ENCODE measurements at regions not wholly inside any gene's neighbourhood (a gene's known extent, or its start where the extent isn't known, plus 50 kb on each side); places are given as distances from the start of the nearest gene placed in this dataset.

GRCh38 chr2:172350839-172351479 lies 76.4 kb upstream of the ITGA6 start:
- intact Hi-C loops (cut with DNase I; ENCODE audit: low total_unique reads) = no loop called here
- Histone ChIP-seq H3K9me3 (no peaks in the 10 kb centered on the region), H3K4me3 (no peak overlapping the region), H3K27ac (peak overlapping the region; percentile 64 to 75), H3K4me1 (peaks cover 0 to 19% (median 14%) of the 10 kb centered on the region in 4 donors), H3K27me3 (no peaks in the 10 kb centered on the region), H3K36me3 (no peaks in the 10 kb centered on the region)
- DNase-seq = peak; percentile 65 to 92
- peak in 1 of 2 experiments; percentile 22 for TF ChIP-seq CTCF (IDR thresholded peaks at IDR 0.05)

GRCh38 chr2:172351586-172351985 lies 75.8 kb upstream of the ITGA6 start:
- no peak for DNase-seq
- TF ChIP-seq CTCF (IDR thresholded peaks at IDR 0.05) = no peak
- Histone ChIP-seq H3K27me3 (no peaks in the 10 kb centered on the region), H3K27ac (peak overlapping the region; percentile 64 to 75), H3K4me3 (no peak overlapping the region), H3K4me1 (peaks cover 0 to 19% (median 14%) of the 10 kb centered on the region in 4 donors), H3K36me3 (no peaks in the 10 kb centered on the region), H3K9me3 (no peaks in the 10 kb centered on the region)
- intact Hi-C loops (cut with DNase I; ENCODE audit: low total_unique reads) = no loop called here

- no peak for TF ChIP-seq CTCF (IDR thresholded peaks at IDR 0.05)
- no peaks in the 10 kb centered on the region for H3K36me3 ChIP-seq
- H3K9me3 ChIP-seq = no peaks in the 10 kb centered on the region
- intact Hi-C loops (cut with DNase I; ENCODE audit: low total_unique reads) = no loop called here
- no peaks in the 10 kb centered on the region for H3K27me3 ChIP-seq
- DNase-seq = no peak
- no peak overlapping the region for H3K27ac ChIP-seq
- H3K4me1 ChIP-seq = peaks cover 5 to 39% (median 30%) of the 10 kb centered on the region in 4 donors
- no peak overlapping the region for H3K4me3 ChIP-seq
Observed at GRCh38 chr2:172354347-172354746, 73.0 kb upstream of the ITGA6 start.

GRCh38 chr2:172357442-172357841 lies 69.9 kb upstream of the ITGA6 start:
- TF ChIP-seq CTCF (IDR thresholded peaks at IDR 0.05) = no peak
- Histone ChIP-seq H3K4me3 (no peak overlapping the region), H3K4me1 (peaks cover 5 to 20% (median 16%) of the 10 kb centered on the region in 4 donors), H3K9me3 (no peaks in the 10 kb centered on the region), H3K27ac (no peak overlapping the region), H3K36me3 (no peaks in the 10 kb centered on the region), H3K27me3 (no peaks in the 10 kb centered on the region)
- intact Hi-C loops (cut with DNase I; ENCODE audit: low total_unique reads) = no loop called here
- DNase-seq = no peak

- TF ChIP-seq CTCF (IDR thresholded peaks at IDR 0.05) = no peak
- H3K36me3 ChIP-seq = no peaks in the 10 kb centered on the region
- H3K27ac ChIP-seq = no peak overlapping the region
- no peak overlapping the region for H3K4me3 ChIP-seq
- no peak for DNase-seq
- no peaks in the 10 kb centered on the region for H3K9me3 ChIP-seq
- H3K27me3 ChIP-seq = no peaks in the 10 kb centered on the region
- H3K4me1 ChIP-seq = peaks cover 5 to 20% (median 16%) of the 10 kb centered on the region in 4 donors
- intact Hi-C loops (cut with DNase I; ENCODE audit: low total_unique reads) = no loop called here
Observed at GRCh38 chr2:172358691-172359556, 68.5 kb upstream of the ITGA6 start.

Data from tibial artery (tissue), 4 donors.